HTR-8/SVneo (cell line): ENCODE measurements at regions not wholly inside any gene's neighbourhood (a gene's known extent, or its start where the extent isn't known, plus 50 kb on each side); places are given as distances from the start of the nearest gene placed in this dataset.
A peak's percentile ranks its signal among the peaks of the same experiment; 100 is the strongest.

ENCODE experiments used
- DNase-seq: peaks from one replicate; pipeline ENCODE4 v3.0.0; 2011; ENCODE audit warnings: low spot score, mixed read lengths; ENCODE audit not compliant: insufficient read length
- FAIRE-seq: peaks from 2 replicates; lab custom pipeline; 2011; peaks lifted over from hg19 to GRCh38; lab: Jason Lieb, UNC

DNA sequence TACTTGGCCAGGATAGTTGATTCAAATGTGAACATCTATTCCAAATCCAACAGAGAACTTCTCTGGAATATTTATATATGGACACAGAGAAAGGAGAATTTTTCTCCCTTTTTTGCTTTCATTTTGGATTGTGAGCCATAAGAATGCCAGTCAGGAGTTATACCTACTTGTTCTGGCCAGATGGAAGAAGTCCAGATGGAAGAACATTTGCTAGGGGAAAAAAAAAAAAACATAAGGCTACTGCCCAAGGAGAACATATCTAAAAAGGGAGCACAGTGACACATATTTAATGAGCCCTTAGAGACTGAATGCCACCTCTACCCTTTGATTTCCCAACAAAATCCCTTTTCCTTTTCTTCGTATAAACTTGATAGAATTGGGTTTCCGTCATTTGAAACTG is 61.7 kb upstream of the PPP2R2B start:
- FAIRE-seq (no peak), DNase-seq (no peak)

DNA sequence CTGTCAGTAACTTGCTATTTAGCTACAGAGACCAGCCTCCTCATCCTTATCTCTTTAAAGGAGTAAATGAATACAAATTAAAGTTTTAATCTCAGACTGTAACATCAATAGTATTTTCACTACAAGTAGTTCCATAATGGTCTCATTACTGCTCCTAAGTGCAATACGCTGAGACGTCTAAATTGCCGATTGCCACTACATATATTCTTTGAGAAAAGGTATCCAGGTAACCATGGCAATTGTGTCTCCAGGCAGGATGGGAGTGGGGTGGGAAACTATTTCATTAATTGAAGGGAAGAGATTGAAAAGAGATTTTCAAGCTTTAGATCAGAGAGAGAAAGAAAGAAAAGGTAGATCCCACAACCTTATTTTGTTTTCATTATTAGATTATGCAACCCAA is 65.5 kb upstream of the PPP2R2B start:
- FAIRE-seq (no peak), DNase-seq (no peak)

DNA sequence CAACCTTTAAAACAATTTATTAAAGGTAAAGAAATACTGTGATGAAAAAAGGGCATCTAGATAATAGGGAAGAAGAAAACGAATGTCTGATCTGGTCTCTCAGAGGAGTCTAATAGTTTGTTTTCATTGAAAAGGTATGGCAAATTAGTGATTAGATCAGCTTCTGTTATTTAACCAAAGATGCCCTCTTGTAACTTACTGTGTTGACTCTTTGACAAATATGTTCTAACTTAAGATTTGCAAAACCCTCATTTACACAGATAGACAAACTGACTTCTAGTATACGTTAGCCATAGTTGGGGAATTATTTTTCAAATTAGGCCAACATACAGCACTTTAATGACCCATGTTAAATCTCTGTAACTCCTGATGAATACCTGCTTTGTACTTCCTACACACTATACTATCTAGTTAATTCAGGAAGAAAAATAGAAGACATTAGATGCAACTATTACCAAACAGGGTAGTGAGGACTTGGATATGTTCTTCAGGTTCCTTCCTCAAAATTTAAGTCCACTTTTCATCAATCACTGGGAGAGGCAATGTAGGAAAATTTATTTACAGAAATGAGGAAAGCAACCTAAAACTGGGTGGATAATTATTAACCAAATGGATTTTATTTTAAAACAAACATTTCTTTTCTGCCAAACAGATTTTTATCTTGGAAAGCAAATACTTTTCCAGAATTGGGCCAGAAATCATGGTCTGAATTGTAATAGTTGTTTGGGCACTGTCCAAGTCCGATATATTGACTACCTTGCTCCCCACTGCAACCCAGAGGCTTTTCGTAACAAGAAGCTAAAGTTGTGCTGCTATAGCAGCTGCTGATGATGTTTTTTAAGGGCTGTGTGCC is 66.4 kb upstream of the PPP2R2B start:
- DNase-seq (no peak), FAIRE-seq (no peak)

DNA sequence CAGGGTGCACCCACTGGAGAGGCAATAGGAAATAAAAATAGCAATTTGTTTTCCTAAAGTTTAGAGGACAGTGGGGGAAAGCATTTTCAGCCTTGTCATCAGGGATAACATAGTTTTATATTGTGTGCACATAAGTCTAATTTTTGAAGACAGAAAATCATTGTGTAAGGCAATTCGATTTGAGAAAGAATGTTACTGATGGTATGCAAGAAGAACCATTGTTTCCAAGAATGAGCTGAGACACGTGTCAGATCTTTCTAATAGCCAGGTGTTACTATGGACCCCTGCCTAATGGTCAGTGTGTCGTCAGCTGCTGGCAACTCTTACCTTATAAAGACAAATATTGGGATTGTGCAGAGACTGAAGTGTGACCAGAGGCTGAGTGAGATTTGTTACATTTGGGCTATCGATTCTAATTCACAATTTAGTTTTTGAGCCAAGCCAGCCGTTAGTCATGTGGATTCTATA is 67.1 kb upstream of the PPP2R2B start:
- FAIRE-seq (no peak), DNase-seq (no peak)

DNA sequence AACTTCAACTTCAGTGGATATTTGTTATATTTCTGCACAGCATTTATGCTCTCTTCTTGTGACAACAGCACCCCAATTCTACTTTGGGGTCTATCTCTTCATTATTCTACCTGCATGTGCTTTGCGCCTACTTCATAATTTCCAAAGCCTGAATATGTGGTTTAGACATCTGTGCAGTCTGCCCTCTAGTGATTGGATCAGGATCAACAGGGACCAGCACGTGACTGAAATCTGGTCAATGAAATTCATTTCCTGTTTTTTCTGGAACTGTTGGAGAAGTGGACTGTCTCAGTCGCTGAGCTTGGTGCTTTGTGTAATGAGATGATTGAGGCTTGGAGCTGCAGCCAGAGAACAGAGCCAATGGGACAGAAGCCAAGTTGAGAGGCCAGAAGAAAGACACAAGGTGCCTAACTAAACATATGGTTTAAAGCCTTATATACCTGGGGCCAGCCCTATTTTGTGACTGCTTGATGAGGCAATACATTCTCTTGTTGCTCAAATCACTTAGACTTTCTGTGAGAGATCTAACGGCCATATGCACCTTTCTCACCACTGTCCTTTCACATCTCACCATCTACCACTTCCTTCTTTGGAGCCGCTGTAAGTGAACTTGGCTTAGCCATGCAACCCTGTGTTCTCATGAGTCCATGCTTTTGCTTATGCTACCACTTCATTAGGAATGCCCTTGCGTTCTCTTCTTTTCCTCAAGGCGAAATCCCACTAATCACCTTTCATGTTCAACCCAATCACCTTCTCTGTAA is 68.8 kb upstream of the PPP2R2B start:
- peak; percentile 5 for DNase-seq

DNA sequence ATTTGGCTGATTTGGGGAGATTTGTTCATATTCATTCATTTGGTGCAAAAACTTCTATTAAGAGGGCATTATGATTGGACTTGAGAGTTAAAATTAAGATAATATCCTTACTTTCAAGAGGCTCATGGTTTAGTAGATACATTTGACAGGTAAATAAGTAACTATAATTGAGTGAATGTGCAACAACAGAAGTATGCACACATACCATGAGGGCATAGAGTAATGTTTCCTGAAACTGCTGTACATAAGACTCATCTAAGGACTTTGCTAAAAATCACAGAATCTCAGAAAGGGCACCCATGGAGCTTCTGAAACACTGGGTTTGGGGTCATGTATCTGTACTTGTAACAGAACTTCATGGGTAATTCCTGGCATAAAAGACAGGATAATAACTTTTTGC is 70.1 kb upstream of the PPP2R2B start:
- no peak for DNase-seq
- FAIRE-seq = no peak

More for the DNA sequence above, 68.8 kb upstream of the PPP2R2B start:
- FAIRE-seq = peak; percentile 33

DNA sequence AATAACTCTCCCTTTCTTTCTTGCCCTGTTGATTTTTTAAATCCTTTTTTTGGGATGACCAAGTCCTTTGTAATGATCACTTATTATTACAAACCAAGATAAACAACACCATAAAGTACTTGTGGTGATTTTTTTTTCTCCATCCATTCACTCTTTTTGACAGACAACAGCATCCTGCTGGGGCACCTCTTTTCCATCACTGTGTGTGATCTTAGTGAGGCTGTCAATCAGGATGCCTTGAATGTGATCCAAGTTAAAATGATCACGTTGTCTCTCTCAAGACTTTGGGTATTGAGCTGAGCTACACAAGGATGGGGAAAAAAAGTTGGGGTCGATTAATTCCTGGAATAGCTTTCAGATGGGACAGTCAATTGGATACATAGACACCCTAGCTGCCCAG is 73.6 kb upstream of the PPP2R2B start:
- no peak for DNase-seq
- FAIRE-seq = no peak

DNA sequence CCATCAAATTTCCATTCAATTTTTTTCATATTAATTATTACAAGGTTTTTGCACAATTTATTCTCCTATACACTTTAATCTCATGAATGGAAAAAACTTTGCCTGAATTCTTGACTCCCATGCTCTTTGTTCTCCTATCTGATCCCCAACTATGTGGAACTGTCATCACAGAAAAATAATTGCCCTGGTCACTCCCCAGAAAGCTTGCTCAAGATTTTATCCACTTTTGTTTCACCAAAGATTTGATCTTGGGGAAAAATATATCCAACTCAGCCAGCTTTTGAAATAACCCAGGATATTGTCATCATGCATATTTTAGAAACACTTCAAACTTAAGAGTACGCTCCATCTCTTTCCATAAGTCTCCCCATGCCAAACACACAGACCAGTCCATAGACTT is 77.7 kb upstream of the PPP2R2B start:
- FAIRE-seq (no peak), DNase-seq (no peak)

DNA sequence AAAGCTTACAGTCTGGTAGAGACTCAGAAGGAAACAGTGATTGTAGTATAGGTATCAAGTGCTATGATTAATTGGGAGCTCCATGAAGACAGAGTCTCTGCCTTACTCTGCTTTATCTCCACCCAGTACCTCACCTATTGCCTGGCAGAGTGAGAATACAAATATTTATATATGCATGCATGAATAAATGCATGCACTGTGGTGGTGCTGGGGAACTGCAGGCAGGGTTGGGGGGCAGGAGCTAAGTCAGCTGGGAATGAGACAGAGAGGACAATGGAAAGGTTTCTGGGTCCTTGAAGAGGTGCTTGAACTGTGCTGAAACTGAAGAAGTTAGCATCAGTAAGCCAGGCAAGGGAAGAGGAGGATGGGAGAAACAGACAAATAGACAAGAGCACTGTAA is 80.8 kb upstream of the PPP2R2B start:
- DNase-seq (no peak), FAIRE-seq (no peak)

DNA sequence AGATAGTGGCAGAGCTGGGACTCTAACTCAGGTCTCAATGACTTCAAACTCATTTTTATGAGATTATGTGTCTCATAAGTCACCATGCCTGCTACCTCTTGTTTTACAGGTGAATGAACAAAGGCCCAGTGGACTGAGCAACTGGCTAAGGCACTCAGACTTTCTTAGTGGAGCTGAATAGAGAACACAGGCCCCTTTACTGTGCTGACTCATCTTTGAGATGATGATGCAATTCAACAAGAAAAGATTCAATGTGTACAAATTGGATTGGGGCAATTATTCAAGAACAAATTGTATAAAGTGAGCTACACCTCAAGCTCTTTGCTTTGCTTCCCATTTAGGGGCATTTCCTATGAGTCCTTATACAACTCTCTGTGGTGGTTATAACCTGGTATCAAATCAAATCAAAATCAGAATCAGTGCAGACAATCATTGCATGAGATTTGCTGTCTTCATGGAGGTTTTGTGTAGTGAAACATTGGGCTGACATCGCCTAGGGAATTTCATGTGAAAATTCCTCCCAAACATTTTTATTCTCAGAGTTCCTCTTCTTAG is 84.3 kb upstream of the PPP2R2B start:
- DNase-seq (no peak), FAIRE-seq (no peak)

DNA sequence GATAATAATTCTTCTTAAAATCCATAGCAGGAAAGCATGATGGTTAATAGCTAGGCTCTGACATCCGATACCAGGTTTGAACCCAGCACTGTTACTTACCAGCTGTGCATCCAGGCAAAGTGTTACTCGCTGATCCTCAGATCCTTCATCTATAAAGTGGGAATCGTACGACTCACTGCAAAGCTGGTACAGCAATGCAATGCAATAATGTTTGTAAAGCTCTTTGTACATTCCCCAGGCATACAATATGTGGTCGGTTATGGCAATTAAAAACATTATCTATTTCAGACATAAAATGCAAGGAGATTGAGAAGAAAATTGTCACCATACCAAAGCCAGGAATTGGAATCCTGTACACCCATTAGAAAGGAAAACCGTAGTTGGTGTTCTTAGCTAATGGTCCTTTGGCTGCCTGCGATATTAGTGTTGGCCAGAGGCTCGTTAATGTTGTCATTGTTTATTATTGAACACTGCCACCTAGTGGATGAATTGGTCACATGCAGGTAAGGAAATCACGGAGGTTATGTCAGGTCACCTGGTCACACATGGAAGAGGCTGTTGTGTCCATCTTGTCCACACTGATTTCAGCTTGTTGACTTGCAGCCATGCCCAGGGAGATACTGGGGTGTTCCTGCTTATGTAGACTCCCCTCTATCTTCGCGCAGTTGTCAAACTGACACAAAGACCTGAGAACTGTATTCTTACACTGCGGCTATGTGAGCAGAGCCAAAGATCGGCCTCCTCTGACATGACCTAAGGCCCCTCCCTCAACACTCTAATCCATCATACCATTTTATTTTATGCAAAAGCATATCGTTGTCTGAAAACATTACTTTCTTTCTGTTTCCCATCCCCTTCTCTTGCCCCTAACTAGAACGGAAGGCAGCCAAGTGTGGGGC is 87.5 kb upstream of the PPP2R2B start:
- DNase-seq = peak; percentile 67
- peak; percentile 94 for FAIRE-seq

DNA sequence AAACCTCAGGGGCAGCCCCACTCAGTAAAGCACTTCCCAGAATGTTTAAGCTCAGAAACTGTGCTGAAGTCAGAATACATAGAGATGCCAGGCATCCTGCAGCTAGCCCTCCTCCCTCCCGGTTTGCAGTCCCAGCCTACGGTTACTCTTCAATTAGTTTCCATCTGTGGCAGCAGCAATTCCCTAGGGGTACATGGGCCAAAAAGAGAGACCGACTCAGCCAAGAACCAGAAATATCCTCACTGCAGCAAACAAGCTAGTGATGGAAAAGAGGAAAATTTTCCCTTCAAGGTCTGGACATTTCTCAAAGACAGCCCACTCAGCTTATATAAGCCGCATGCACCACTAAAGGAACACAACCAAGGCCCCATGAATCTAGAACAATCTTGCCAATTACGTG is 89.1 kb upstream of the PPP2R2B start:
- DNase-seq (no peak), FAIRE-seq (no peak)

DNA sequence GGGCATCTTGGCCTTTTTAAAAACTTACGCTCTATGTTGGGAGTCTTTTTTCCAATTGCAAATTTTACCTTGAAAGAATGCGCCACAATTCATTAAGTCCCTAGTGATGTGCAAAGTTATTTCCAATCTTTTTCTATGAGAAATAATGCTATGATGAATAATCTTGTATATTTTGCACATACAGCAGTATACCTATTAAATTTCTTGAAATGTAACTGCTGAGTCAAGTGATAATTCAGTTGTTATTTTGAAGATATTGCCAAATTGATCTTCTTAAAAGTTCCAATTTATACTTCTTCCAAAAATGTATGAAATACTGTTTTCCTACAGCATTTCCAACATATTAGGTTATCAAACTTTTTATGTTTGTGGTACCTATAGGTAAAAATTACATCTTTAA is 92.8 kb upstream of the PPP2R2B start:
- FAIRE-seq (no peak), DNase-seq (no peak)

DNA sequence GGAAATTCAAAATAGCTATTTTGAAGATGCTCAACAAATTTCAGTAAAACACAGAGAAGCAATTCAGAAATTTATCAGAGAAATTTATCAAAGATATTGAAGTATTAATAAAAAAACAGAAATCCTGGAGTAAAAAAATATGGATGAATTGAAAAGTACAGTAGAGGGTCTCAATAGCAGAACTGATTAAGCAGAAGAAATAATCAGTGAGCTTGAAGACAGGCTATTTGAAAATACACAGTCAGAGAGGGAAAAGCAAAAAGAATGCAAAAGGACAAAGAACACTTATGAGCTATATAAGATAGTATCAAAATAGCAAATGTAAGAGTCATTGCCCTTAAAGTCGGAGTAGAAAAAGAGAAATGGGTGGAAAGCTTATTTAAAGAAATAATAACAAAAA is 107.9 kb upstream of the PPP2R2B start:
- FAIRE-seq = no peak
- DNase-seq = no peak

DNA sequence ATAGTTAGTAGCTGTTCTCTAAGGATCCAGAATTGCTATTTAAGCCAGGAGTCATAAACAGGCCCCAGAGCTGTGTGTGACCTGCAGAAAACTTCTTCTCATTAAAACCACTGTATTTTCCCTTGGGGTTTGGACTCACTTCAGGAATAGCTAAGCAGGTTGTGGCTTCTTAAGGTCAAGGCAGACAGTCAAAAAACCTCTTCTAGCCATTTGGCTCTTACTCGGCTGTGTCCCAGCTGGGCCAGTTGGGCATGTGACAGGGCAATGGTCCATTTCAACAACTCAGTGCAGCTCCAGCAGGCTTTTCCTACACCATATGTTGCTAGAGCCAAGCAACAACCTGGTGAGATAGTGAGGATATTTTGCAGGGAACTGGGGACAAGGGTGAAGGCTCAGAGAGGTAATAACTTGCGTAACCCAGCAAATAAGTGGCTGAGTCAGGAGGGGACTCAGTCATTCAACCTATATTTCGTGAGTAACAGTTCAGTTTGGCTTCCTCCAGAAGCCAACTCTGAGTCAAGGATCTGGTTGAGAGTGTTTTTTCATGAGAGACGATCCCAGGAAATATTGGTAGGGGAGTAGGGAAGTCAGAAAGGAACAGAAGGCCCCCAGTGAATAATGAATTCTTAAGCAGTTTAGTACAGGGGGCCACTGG is 115.4 kb upstream of the PPP2R2B start:
- DNase-seq (no peak), FAIRE-seq (no peak)

DNA sequence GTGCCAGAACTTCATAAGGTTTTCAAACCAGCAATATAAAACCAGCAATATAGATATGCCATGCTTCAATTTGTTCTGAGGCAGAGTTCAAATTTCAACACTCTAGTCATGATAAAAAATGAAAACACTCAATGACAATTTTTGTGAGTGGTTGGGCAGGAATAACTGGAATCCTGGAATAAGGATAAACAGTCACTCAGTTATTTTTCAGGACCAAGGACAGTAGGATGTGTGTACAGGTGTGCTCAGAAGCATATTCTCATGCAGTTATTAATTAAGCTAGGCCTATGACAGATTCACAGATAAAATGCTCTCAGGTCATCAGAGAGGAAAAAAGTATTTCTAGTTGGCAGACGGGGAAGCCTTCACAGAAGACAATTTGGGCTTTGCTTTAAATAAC is 117.3 kb upstream of the PPP2R2B start:
- DNase-seq (no peak), FAIRE-seq (no peak)

DNA sequence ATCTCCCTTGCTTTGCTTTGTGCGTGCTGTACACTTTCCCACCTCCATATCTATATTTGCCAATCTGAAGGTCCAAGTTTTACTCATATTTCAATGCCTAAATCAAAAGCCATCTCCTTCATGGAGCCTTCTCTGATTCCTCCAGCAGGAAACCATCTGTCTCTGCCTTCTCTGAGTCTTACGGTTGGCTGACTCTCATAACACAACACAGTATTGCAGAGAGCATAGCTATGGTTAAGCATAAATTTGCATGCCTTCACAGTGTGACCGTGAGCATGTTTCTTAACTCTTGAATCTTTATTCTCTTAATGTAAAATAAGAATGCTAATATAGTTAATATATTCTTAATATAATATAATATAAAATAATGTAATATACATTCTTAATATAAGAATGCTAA is 136.8 kb upstream of the PPP2R2B start:
- FAIRE-seq (no peak), DNase-seq (no peak)

DNA sequence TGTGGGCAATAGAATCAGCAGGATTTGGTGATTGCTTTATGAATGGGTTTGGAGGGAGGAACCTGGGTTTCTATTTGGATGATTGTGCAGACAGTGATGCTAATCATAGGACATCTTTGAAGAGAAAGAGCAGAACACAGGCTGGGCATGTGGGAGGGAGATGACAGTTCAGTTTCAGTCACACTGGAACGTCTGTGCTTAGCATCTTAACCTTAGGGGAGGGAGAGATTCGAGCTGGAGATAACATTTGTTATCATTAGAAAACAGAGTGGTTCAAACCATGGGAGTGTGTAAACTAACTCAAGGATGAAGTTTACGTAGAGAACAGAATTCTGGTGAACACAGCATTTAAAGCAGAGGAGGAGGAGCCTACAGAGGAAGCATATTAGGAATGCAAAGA is 138.6 kb upstream of the PPP2R2B start:
- no peak for DNase-seq
- no peak for FAIRE-seq

DNA sequence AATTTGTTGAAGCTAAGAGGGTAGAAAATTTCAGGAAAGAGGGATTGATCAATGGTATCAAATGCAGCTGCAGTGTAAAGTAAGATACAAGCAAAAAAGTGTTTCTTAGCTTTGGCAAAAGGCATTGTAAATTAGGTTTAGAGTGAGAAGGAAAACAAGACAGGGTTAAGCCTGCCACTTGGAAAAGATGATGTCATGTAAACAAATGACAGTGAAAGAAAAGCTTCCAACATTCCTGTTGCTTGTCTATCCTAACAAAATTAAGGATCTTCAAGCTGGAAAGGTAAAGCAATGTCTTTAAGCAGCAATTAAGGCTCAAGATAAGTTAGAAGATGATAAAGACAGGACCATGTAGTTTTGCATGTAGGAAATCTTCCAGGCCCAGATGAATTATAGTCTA is 139.1 kb upstream of the PPP2R2B start:
- FAIRE-seq (no peak), DNase-seq (no peak)

DNA sequence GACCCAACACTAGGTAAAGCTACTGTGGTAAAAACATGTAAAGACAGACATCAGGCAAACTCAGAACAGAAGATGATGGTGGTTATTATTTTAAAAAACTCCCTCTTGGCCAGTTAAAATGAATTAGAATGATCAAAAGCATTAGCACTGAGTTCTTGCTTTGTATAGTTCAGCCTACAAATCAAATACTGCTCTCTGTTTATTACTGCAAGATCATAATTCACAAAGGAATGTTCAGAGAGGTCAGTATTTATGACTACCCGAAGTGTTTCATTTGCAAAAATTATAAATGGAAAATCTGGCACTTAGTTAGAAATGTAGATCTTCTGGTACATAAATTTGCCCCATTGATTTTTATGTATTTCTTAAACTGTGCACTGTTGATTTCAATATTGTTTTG is 140.3 kb upstream of the PPP2R2B start:
- FAIRE-seq (no peak), DNase-seq (no peak)
